ENCODE measurements at regions not wholly inside any gene's neighbourhood (a gene's known extent, or its start where the extent isn't known, plus 50 kb on each side); places are given as distances from the start of the nearest gene placed in this dataset.

DNA sequence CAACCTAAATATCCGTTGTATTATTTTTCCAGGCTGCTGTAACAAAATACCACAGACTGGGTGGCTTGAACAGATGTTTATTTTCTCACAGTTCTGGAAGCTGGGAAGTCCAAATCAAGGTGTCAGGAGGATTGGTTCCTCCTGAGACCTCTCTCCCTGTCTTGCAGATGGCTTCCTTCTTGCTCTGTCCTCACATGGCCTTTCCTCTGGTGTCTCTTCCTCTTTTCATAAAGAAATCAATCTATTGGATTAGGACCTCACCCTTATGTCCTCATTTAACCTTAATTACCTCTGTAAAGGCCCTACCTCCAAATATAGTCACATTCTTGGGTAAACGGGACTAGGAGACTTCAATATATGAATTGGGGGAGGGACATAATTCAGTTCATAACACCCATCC, 89.2 kb upstream of the PLCL2 start:
- DNase-seq (ENCODE audit: low spot score) (no peak), ATAC-seq (no peak)
- Histone ChIP-seq H3F3A (replicated peaks; ENCODE audit: low read depth) (no peaks in the 10 kb centered on the region), H3K4me1 (ENCODE audit: insufficient read depth) (peaks cover 23% of the 10 kb centered on the region), H3K9me2 (ENCODE audit: insufficient read depth) (peaks cover 31% of the 10 kb centered on the region), H3K27ac (ENCODE audit: low read depth) (no peak overlapping the region), H3K4me3 (no peak overlapping the region), H2AFZ (no peak overlapping the region), H3K79me2 (replicated peaks; ENCODE audit: insufficient read depth) (no peaks in the 10 kb centered on the region), H3K36me3 (ENCODE audit: insufficient read depth) (no peaks in the 10 kb centered on the region), H4K20me1 (replicated peaks; ENCODE audit: insufficient read depth) (no peaks in the 10 kb centered on the region), H3K27me3 (ENCODE audit: insufficient read depth) (no peaks in the 10 kb centered on the region), H3K4me2 (no peak overlapping the region)
- TF ChIP-seq, protein P1, sequence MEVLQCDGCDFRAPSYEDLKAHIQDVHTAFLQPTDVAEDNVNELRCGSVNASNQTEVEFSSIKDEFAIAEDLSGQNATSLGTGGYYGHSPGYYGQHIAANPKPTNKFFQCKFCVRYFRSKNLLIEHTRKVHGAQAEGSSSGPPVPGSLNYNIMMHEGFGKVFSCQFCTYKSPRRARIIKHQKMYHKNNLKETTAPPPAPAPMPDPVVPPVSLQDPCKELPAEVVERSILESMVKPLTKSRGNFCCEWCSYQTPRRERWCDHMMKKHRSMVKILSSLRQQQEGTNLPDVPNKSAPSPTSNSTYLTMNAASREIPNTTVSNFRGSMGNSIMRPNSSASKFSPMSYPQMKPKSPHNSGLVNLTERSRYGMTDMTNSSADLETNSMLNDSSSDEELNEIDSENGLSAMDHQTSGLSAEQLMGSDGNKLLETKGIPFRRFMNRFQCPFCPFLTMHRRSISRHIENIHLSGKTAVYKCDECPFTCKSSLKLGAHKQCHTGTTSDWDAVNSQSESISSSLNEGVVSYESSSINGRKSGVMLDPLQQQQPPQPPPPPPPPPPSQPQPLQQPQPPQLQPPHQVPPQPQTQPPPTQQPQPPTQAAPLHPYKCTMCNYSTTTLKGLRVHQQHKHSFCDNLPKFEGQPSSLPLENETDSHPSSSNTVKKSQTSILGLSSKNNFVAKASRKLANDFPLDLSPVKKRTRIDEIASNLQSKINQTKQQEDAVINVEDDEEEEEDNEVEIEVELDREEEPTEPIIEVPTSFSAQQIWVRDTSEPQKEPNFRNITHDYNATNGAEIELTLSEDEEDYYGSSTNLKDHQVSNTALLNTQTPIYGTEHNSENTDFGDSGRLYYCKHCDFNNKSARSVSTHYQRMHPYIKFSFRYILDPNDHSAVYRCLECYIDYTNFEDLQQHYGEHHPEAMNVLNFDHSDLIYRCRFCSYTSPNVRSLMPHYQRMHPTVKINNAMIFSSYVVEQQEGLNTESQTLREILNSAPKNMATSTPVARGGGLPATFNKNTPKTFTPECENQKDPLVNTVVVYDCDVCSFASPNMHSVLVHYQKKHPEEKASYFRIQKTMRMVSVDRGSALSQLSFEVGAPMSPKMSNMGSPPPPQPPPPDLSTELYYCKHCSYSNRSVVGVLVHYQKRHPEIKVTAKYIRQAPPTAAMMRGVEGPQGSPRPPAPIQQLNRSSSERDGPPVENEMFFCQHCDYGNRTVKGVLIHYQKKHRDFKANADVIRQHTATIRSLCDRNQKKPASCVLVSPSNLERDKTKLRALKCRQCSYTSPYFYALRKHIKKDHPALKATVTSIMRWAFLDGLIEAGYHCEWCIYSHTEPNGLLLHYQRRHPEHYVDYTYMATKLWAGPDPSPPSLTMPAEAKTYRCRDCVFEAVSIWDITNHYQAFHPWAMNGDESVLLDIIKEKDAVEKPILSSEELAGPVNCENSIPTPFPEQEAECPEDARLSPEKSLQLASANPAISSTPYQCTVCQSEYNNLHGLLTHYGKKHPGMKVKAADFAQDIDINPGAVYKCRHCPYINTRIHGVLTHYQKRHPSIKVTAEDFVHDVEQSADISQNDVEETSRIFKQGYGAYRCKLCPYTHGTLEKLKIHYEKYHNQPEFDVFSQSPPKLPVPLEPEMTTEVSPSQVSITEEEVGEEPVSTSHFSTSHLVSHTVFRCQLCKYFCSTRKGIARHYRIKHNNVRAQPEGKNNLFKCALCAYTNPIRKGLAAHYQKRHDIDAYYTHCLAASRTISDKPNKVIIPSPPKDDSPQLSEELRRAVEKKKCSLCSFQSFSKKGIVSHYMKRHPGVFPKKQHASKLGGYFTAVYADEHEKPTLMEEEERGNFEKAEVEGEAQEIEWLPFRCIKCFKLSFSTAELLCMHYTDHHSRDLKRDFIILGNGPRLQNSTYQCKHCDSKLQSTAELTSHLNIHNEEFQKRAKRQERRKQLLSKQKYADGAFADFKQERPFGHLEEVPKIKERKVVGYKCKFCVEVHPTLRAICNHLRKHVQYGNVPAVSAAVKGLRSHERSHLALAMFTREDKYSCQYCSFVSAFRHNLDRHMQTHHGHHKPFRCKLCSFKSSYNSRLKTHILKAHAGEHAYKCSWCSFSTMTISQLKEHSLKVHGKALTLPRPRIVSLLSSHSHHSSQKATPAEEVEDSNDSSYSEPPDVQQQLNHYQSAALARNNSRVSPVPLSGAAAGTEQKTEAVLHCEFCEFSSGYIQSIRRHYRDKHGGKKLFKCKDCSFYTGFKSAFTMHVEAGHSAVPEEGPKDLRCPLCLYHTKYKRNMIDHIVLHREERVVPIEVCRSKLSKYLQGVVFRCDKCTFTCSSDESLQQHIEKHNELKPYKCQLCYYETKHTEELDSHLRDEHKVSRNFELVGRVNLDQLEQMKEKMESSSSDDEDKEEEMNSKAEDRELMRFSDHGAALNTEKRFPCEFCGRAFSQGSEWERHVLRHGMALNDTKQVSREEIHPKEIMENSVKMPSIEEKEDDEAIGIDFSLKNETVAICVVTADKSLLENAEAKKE (CRISPR knock-in tag; IDR thresholded peaks at IDR 0.05), result no peak
- TF ChIP-seq ZNF114 (CRISPR knock-in tag; IDR thresholded peaks at IDR 0.05) (no peak), POLR2AphosphoS5 (IDR thresholded peaks at IDR 0.05; ENCODE audit: low read depth) (no peak), CREB1 (CRISPR knock-in tag; IDR thresholded peaks at IDR 0.05; ENCODE audit: low read depth) (no peak), STAT1 (IDR thresholded peaks at IDR 0.05; ENCODE audit: unreplicated experiment) (no peak), EZH2phosphoT487 (IDR thresholded peaks at IDR 0.05; ENCODE audit: unreplicated experiment) (no peak), JUNB (IDR thresholded peaks at IDR 0.05; ENCODE audit: unreplicated experiment) (no peak), EZH2 (IDR thresholded peaks at IDR 0.05; ENCODE audit: low read depth, unreplicated experiment) (no peak), NANOG (IDR thresholded peaks at IDR 0.05; ENCODE audit: borderline replicate concordance) (no peak), ZNF331 (CRISPR knock-in tag; IDR thresholded peaks at IDR 0.05; ENCODE audit: low read depth) (no peak)
- TF ChIP-seq, protein P2, sequence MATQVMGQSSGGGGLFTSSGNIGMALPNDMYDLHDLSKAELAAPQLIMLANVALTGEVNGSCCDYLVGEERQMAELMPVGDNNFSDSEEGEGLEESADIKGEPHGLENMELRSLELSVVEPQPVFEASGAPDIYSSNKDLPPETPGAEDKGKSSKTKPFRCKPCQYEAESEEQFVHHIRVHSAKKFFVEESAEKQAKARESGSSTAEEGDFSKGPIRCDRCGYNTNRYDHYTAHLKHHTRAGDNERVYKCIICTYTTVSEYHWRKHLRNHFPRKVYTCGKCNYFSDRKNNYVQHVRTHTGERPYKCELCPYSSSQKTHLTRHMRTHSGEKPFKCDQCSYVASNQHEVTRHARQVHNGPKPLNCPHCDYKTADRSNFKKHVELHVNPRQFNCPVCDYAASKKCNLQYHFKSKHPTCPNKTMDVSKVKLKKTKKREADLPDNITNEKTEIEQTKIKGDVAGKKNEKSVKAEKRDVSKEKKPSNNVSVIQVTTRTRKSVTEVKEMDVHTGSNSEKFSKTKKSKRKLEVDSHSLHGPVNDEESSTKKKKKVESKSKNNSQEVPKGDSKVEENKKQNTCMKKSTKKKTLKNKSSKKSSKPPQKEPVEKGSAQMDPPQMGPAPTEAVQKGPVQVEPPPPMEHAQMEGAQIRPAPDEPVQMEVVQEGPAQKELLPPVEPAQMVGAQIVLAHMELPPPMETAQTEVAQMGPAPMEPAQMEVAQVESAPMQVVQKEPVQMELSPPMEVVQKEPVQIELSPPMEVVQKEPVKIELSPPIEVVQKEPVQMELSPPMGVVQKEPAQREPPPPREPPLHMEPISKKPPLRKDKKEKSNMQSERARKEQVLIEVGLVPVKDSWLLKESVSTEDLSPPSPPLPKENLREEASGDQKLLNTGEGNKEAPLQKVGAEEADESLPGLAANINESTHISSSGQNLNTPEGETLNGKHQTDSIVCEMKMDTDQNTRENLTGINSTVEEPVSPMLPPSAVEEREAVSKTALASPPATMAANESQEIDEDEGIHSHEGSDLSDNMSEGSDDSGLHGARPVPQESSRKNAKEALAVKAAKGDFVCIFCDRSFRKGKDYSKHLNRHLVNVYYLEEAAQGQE (IDR thresholded peaks at IDR 0.05; ENCODE audit: unreplicated experiment), result no peak
- TF ChIP-seq, protein P3, sequence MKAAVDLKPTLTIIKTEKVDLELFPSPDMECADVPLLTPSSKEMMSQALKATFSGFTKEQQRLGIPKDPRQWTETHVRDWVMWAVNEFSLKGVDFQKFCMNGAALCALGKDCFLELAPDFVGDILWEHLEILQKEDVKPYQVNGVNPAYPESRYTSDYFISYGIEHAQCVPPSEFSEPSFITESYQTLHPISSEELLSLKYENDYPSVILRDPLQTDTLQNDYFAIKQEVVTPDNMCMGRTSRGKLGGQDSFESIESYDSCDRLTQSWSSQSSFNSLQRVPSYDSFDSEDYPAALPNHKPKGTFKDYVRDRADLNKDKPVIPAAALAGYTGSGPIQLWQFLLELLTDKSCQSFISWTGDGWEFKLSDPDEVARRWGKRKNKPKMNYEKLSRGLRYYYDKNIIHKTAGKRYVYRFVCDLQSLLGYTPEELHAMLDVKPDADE (IDR thresholded peaks at IDR 0.05), result no peak
- TF ChIP-seq, protein P4, sequence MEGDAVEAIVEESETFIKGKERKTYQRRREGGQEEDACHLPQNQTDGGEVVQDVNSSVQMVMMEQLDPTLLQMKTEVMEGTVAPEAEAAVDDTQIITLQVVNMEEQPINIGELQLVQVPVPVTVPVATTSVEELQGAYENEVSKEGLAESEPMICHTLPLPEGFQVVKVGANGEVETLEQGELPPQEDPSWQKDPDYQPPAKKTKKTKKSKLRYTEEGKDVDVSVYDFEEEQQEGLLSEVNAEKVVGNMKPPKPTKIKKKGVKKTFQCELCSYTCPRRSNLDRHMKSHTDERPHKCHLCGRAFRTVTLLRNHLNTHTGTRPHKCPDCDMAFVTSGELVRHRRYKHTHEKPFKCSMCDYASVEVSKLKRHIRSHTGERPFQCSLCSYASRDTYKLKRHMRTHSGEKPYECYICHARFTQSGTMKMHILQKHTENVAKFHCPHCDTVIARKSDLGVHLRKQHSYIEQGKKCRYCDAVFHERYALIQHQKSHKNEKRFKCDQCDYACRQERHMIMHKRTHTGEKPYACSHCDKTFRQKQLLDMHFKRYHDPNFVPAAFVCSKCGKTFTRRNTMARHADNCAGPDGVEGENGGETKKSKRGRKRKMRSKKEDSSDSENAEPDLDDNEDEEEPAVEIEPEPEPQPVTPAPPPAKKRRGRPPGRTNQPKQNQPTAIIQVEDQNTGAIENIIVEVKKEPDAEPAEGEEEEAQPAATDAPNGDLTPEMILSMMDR (conservative IDR thresholded peaks at IDR 0.05; ENCODE audit: low read depth in 2 of 2), result no peak
- H3K9me3 Mint-ChIP-seq, result no peaks in the 10 kb centered on the region; the same call in 2 of the 3 replicates
- H3K27ac Mint-ChIP-seq, result no peak overlapping the region
- peaks cover 4% of the 10 kb centered on the region for H3K27me3 Mint-ChIP-seq (ENCODE audit: insufficient read depth, low read depth, poor library complexity)
- peaks cover 25% of the 10 kb centered on the region for H3K4me1 Mint-ChIP-seq
- H3K36me3 Mint-ChIP-seq (ENCODE audit: low read depth), result peaks cover 6% of the 10 kb centered on the region; the same call in 2 of the 3 replicates
- no peak overlapping the region for H3K4me3 Mint-ChIP-seq

All from GM23338 (cell line).